22Rv1 (cell line): ENCODE measurements at regions not wholly inside any gene's neighbourhood (a gene's known extent, or its start where the extent isn't known, plus 50 kb on each side); places are given as distances from the start of the nearest gene placed in this dataset.
"Not testable (repeated sequence)": the region's sequence is repeated elsewhere in the genome, so short reads cannot be mapped to it uniquely, and the experiment has no call there.

ENCODE experiments used
- H3K27ac ChIP-seq: fragments of 450-650 bp; 2 replicates; pipeline ENCODE4 v1.5.1; 2017
- CTCF ChIP-seq: fragments of 450-650 bp; IDR thresholded peaks from 2 replicates; pipeline ENCODE4 v1.5.1; 2017; ENCODE audit warnings: mild to moderate bottlenecking
- ZFX ChIP-seq: fragments of 450-650 bp; IDR thresholded peaks from 2 replicates; pipeline ENCODE4 v1.6.1; 2017; ENCODE audit warnings: antibody characterized with exemption, borderline replicate concordance

DNA sequence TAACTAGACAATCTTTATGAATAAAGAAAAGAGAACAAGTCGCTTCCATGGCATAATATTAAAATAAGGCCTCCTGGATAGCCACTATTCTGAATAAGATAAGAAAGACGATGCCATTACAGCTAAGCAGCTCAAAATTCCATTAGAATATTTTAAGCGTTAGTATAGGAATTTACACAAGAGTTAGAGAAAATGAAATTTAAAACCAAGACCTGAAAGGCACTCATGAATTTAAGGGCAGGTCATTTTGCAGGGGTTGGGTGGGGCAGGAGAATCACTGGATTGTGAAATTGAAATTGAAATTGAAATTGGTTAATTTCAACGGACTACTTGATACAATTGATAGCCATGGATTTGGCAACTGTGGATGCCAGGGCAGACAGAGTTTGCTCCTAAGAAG, 91.8 kb upstream of the GOLGA8J start:
- H3K27ac ChIP-seq: no peak overlapping the region
- TF ChIP-seq ZFX (no peak), CTCF (no peak)

DNA sequence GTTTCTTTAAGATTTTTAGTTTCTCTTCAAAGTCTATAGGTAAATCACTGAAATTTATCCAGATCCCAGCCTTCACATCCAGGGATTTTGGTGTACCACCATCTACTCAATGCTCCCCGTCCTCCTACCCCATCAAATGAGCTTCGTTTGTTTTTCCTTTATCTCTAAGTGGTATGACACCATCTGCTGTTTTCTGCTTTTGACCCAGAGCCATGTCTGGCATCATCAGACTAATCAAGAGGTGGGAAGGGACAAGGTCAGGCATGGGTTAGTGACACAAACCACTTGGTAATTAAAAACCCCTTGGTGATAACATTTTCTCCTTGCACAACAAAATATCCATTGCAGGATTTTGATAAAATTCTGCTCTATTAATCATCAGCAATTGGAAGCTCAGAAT, 92.7 kb upstream of the GOLGA8J start:
- TF ChIP-seq CTCF (no peak), ZFX (no peak)
- no peak overlapping the region for H3K27ac ChIP-seq

DNA sequence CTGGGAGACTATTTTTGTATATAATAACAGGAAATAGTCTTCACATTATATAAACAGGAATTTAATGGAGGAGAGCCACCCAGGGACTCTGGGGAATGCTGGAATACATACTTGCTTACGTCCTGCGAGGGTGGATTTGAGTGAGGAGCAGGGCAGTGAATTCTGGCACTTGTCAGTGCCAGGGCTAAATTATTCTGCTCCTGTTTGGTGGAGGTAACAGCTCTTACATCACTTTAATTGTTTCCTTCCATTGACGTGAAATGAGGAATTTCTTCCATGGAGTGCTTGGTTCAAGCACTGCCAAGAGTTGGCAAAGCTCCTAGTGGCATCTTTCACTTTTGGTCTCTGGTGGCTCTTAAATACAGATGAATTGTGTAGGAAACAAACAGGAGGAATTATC, 94.1 kb upstream of the GOLGA8J start:
- no peak for TF ChIP-seq ZFX
- TF ChIP-seq CTCF: no peak
- no peak overlapping the region for H3K27ac ChIP-seq

DNA sequence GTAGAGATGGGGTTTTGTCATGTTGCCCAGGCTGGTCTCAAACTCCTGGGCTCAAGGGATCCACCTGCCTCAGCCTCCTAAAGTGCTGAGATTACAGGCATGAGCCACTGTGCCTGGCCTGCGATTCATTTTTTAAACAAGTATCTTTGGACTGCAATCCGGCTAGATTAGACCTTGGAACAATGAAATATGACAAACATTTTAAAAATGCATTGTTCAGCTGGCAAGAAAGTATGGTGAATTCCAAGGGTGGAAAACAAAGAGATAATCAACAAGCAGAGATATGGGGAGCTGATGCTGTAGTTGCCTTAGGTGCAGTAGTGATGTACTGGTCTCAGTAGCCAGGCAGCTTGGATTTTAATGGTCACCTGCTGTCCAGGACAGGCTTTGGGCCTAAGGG, 95.8 kb upstream of the GOLGA8J start:
- TF ChIP-seq CTCF: no peak
- no peak for TF ChIP-seq ZFX

GRCh38 chr15:29978411-29979382, 104.1 kb upstream of the GOLGA8J start:
- H3K27ac ChIP-seq: no peak overlapping the region
- no peak for TF ChIP-seq ZFX
- no peak for TF ChIP-seq CTCF

More for the DNA sequence above, 95.8 kb upstream of the GOLGA8J start:
- H3K27ac ChIP-seq: no peak overlapping the region

- not testable (repeated sequence) for H3K27ac ChIP-seq
Observed at GRCh38 chr15:29974056-29974455, 108.7 kb upstream of the GOLGA8J start.

- TF ChIP-seq CTCF: no peak
- no peak for TF ChIP-seq ZFX
- no peak overlapping the region for H3K27ac ChIP-seq
Observed at GRCh38 chr15:29972051-29972450, 110.7 kb upstream of the GOLGA8J start.

- TF ChIP-seq CTCF (no peak), ZFX (no peak)
- H3K27ac ChIP-seq: no peak overlapping the region
Observed at GRCh38 chr15:29970402-29970695, 112.4 kb upstream of the GOLGA8J start.
